IMR-90 (cell line): ENCODE measurements at regions not wholly inside any gene's neighbourhood (a gene's known extent, or its start where the extent isn't known, plus 50 kb on each side); places are given as distances from the start of the nearest gene placed in this dataset.

Experiments used
- ATAC-seq: fragments of 200-7000 bp; cut with Tn5 transposase; 2 replicates; pipeline ENCODE4 v1.9.1; 2020; ENCODE audit warnings: low read depth, mild to moderate bottlenecking, moderate library complexity
- BruUV-seq: library from RNA; stranded (reverse); fragments of 400-500 nt; replicated peaks from 2 replicates; lab custom pipeline; 2021; lab: Mats Ljungman, UMichigan
- CTCF ChIA-PET: fragments of 300-600 bp; formaldehyde crosslinking; extraction: SDS; loops from one replicate; lab custom pipeline; 2021; ENCODE audit warnings: antibody characterized with exemption; lab: Yijun Ruan, JAX
- POLR2A ChIA-PET: fragments of 300-600 bp; sonication (Branson Sonifier 250); formaldehyde crosslinking; loops from one replicate; lab custom pipeline; 2022; ENCODE audit warnings: antibody characterized with exemption; ENCODE audit not compliant: unreplicated experiment; lab: Charles Lee
- DNase-seq: peaks from one replicate; pipeline ENCODE4 v3.0.0; 2013
- H2AFZ ChIP-seq: replicated peaks from 2 replicates; pipeline ENCODE3; 2013; ENCODE audit warnings: low read length, mild to moderate bottlenecking; ENCODE audit not compliant: poor library complexity
- H2AK5ac ChIP-seq: 2 replicates; pipeline ENCODE4 v1.6.1; 2013; ENCODE audit warnings: low read depth, low read length, inconsistent platforms
- H2AK9ac ChIP-seq: replicated peaks from 2 replicates; pipeline ENCODE3; 2013; ENCODE audit warnings: mild to moderate bottlenecking, low read depth, low read length, moderate library complexity; ENCODE audit not compliant: poor library complexity
- H2BK120ac ChIP-seq: 2 replicates; pipeline ENCODE4 v1.6.1; 2013; ENCODE audit warnings: low read depth, low read length, inconsistent platforms
- H2BK15ac ChIP-seq: 3 replicates; pipeline ENCODE4 v1.6.1; 2013; ENCODE audit warnings: low read depth, low read length, inconsistent platforms
- H2BK20ac ChIP-seq: 2 replicates; pipeline ENCODE4 v1.6.1; 2013; ENCODE audit warnings: low read depth, mild to moderate bottlenecking, inconsistent platforms, low read length, moderate library complexity
- H2BK5ac ChIP-seq: 2 replicates; pipeline ENCODE4 v1.6.1; 2013; ENCODE audit warnings: mild to moderate bottlenecking, low read depth, low read length, inconsistent platforms; ENCODE audit not compliant: poor library complexity, severe bottlenecking
- H3K14ac ChIP-seq: replicated peaks from 2 replicates; pipeline ENCODE4 v1.6.1; 2013; ENCODE audit warnings: low read depth, low read length, inconsistent platforms
- H3K18ac ChIP-seq: 2 replicates; pipeline ENCODE4 v1.6.1; 2013; ENCODE audit warnings: low read depth, low read length, control low read depth
- H3K23ac ChIP-seq: 2 replicates; pipeline ENCODE4 v1.6.1; 2013; ENCODE audit warnings: low read depth, low read length, inconsistent platforms
- H3K27ac ChIP-seq: 2 replicates; pipeline ENCODE4 v1.5.1; 2013; ENCODE audit warnings: mild to moderate bottlenecking, control low read depth, low read length; ENCODE audit not compliant: insufficient read depth
- H3K27me3 ChIP-seq: 2 replicates; pipeline ENCODE4 v1.6.1; 2013; ENCODE audit warnings: low read length; ENCODE audit not compliant: control insufficient read depth, insufficient read depth
- H3K36me3 ChIP-seq: 2 replicates; pipeline ENCODE4 v1.6.1; 2013; ENCODE audit warnings: low read length, mixed read lengths; ENCODE audit not compliant: control insufficient read depth, insufficient read depth
- H3K4ac ChIP-seq: 2 replicates; pipeline ENCODE4 v1.6.1; 2013; ENCODE audit warnings: low read depth, low read length, inconsistent platforms
- H3K4me1 ChIP-seq: 2 replicates; pipeline ENCODE4 v1.6.1; 2013; ENCODE audit warnings: low read length, mixed read lengths; ENCODE audit not compliant: control insufficient read depth, insufficient read depth
- H3K4me2 ChIP-seq: 2 replicates; pipeline ENCODE4 v1.6.1; 2013; ENCODE audit warnings: low read depth, mild to moderate bottlenecking, control low read depth, low read length, moderate library complexity
- H3K4me3 ChIP-seq: 2 replicates; pipeline ENCODE4 v1.5.1; 2013; ENCODE audit warnings: low read depth, mild to moderate bottlenecking, control low read depth, low read length, moderate library complexity; ENCODE audit not compliant: insufficient read depth
- H3K56ac ChIP-seq: 2 replicates; pipeline ENCODE4 v1.6.1; 2013; ENCODE audit warnings: low read length, inconsistent platforms; ENCODE audit not compliant: insufficient read depth; ENCODE audit errors: extremely low read depth
- H3K79me1 ChIP-seq, 2 experiments: 2 replicates each; pipeline ENCODE4 v1.6.1; 2013; ENCODE audit warnings: low read length in 2 of 2, inconsistent platforms in 1 of 2, low read depth in 1 of 2
- H3K9ac ChIP-seq: 2 replicates; pipeline ENCODE4 v1.6.1; 2013; ENCODE audit warnings: low read depth, low read length, control low read depth
- H3K9me1 ChIP-seq: 2 replicates; pipeline ENCODE4 v1.6.1; 2013; ENCODE audit warnings: low read length, inconsistent platforms; ENCODE audit not compliant: insufficient read depth
- H3K9me3 ChIP-seq: 2 replicates; pipeline ENCODE4 v1.6.1; 2013; ENCODE audit warnings: low read length; ENCODE audit not compliant: control insufficient read depth, insufficient read depth
- H4K20me1 ChIP-seq: 2 replicates; pipeline ENCODE4 v1.6.1; 2013; ENCODE audit warnings: low read length, inconsistent platforms; ENCODE audit not compliant: insufficient read depth
- H4K5ac ChIP-seq: 2 replicates; pipeline ENCODE4 v1.6.1; 2013; ENCODE audit warnings: mild to moderate bottlenecking, low read depth, low read length, control low read depth
- H4K8ac ChIP-seq, 2 experiments: 2 replicates each; pipeline ENCODE4 v1.6.1; 2013; ENCODE audit warnings: low read depth in 2 of 2, low read length in 2 of 2, control low read depth in 1 of 2, inconsistent platforms in 1 of 2
- H4K91ac ChIP-seq: 2 replicates; pipeline ENCODE4 v1.6.1; 2013; ENCODE audit warnings: low read depth, low read length, inconsistent platforms; ENCODE audit not compliant: insufficient read depth
- CEBPB ChIP-seq: IDR thresholded peaks from 2 replicates; pipeline ENCODE4 v1.6.1; 2012; ENCODE audit warnings: low read depth, low read length, improper control_type of control experiment
- CHD1 ChIP-seq: IDR thresholded peaks from 2 replicates; pipeline ENCODE4 v1.6.1; 2012; ENCODE audit warnings: low read depth, low read length, improper control_type of control experiment
- CTCF ChIP-seq: conservative IDR thresholded peaks from 2 replicates; pipeline ENCODE4 v1.5.1; 2012; ENCODE audit warnings: mild to moderate bottlenecking, low read depth, low read length, improper control_type of control experiment
- ELK1 ChIP-seq: fragments of 150-350 bp; IDR thresholded peaks from 2 replicates; pipeline ENCODE4 v1.6.1; 2016; ENCODE audit warnings: low read depth, mild to moderate bottlenecking, low read length, moderate library complexity, borderline replicate concordance
- FOS ChIP-seq: fragments of 150-350 bp; IDR thresholded peaks from 2 replicates; pipeline ENCODE4 v1.6.1; 2016; ENCODE audit warnings: low read depth, low read length
- MAFK ChIP-seq: IDR thresholded peaks from 2 replicates; pipeline ENCODE4 v1.6.1; 2012; ENCODE audit warnings: low read depth, low read length, improper control_type of control experiment
- MAZ ChIP-seq: IDR thresholded peaks from 2 replicates; pipeline ENCODE4 v1.6.1; 2012; ENCODE audit warnings: low read depth, mild to moderate bottlenecking, low read length, improper control_type of control experiment, moderate library complexity, borderline replicate concordance
- MXI1 ChIP-seq: IDR thresholded peaks from 2 replicates; pipeline ENCODE4 v1.6.1; 2012; ENCODE audit warnings: low read depth, mild to moderate bottlenecking, low read length, moderate library complexity, borderline replicate concordance
- NFE2L2 ChIP-seq: fragments of 150-350 bp; IDR thresholded peaks from 2 replicates; pipeline ENCODE4 v1.6.1; 2016; ENCODE audit warnings: low read depth, mild to moderate bottlenecking, low read length
- RAD21 ChIP-seq: IDR thresholded peaks from 2 replicates; pipeline ENCODE4 v1.6.1; 2012; ENCODE audit warnings: low read length, improper control_type of control experiment
- RCOR1 ChIP-seq: IDR thresholded peaks from 2 replicates; pipeline ENCODE4 v1.6.1; 2012; ENCODE audit warnings: mild to moderate bottlenecking, low read length, improper control_type of control experiment; ENCODE audit not compliant: insufficient replicate concordance
- SMC3 ChIP-seq: fragments of 150-350 bp; IDR thresholded peaks from 2 replicates; pipeline ENCODE4 v1.6.1; 2016; ENCODE audit warnings: low read depth, mild to moderate bottlenecking, antibody characterized with exemption, low read length, moderate library complexity
- USF2 ChIP-seq: fragments of 150-350 bp; IDR thresholded peaks from 2 replicates; pipeline ENCODE4 v1.6.1; 2017; ENCODE audit warnings: mild to moderate bottlenecking, antibody characterized with exemption, low read length, low read depth
- WGBS, 2 experiments: methylation state at CpG; one replicate each; pipeline versions ENCODE4 v1.1.5 to v1.1.7; 2013; ENCODE audit warnings: missing lambda C conversion rate in 2 of 2; ENCODE audit not compliant: insufficient read length in 1 of 2; ENCODE audit errors: extremely low coverage in 2 of 2; 5-methylcytosine and 5-hydroxymethylcytosine counted together
- dilution Hi-C: fragments of 300-500 bp; cut with HindIII; formaldehyde crosslinking; loops from one replicate; pipeline ENCODE4 v1.14.3; 2018; ENCODE audit warnings: low sequenced_read_pairs; ENCODE audit not compliant: unreplicated experiment
- in situ Hi-C: fragments of 300-500 bp; cut with MboI; formaldehyde crosslinking; loops from 3 replicates; pipeline ENCODE4 v1.14.3; 2019; ENCODE audit warnings: low sequenced_read_pairs, inconsistent platforms, mixed read lengths
- intact Hi-C: fragments of 100-400 bp; cut with micrococcal nuclease; formaldehyde crosslinking; loops from 2 replicates; pipeline ENCODE4 v1.10.0; 2022

GRCh38 chr2:239621611-239622010, 220.8 kb upstream of the HDAC4 start:
- Histone ChIP-seq H4K91ac (no peak overlapping the region), H3K9ac (no peak overlapping the region), H3K27me3 (no peaks in the 10 kb centered on the region), H4K8ac (no peak overlapping the region), H3K4me1 (no peaks in the 10 kb centered on the region), H2AK9ac (no peak overlapping the region), H2BK120ac (no peak overlapping the region), H3K4me2 (no peak overlapping the region), H2BK20ac (no peak overlapping the region), H2BK5ac (no peak overlapping the region), H3K79me1 (no peaks in the 10 kb centered on the region), H4K5ac (no peak overlapping the region), H2BK15ac (no peak overlapping the region), H3K36me3 (no peaks in the 10 kb centered on the region), H3K23ac (no peak overlapping the region), H2AFZ (no peak overlapping the region), H3K9me1 (no peaks in the 10 kb centered on the region), H3K4ac (no peak overlapping the region), H3K4me3 (no peak overlapping the region), H3K56ac (no peak overlapping the region), H3K9me3 (peaks cover 9% of the 10 kb centered on the region), H3K14ac (no peak overlapping the region), H4K20me1 (no peaks in the 10 kb centered on the region), H3K18ac (no peak overlapping the region), H3K27ac (no peak overlapping the region), H2AK5ac (no peak overlapping the region)
- in situ Hi-C loops, result no loop called here
- intact Hi-C loops, result no loop called here
- WGBS, 2 experiments, result 100% methylated on average over 1 of the region's 8 CpGs; no CpG with 5 or more reads in 1 of the 2 experiments
- no peak for ATAC-seq
- no peak for DNase-seq
- BruUV-seq, result no TSS peak
- ChIA-PET CTCF (no interaction called here), POLR2A (no interaction called here)
- dilution Hi-C loops, result no loop called here
- TF ChIP-seq RCOR1 (no peak), CHD1 (no peak), ELK1 (no peak), FOS (no peak), SMC3 (no peak), CEBPB (no peak), MXI1 (no peak), CTCF (no peak), MAZ (no peak), USF2 (no peak), MAFK (no peak), NFE2L2 (no peak), RAD21 (no peak)
